Urinary bladder (tissue), 4 donors: ENCODE measurements at regions not wholly inside any gene's neighbourhood (a gene's known extent, or its start where the extent isn't known, plus 50 kb on each side); places are given as distances from the start of the nearest gene placed in this dataset. TPM values are rescaled to one million over a fixed set of nuclear protein-coding genes. Genes with fewer than 3 reads are reported as not detected.

Experiments
- DNase-seq: peaks from one replicate; pipeline ENCODE4 v3.0.0-alpha.2; 2015; ENCODE audit errors: extremely low spot score
- H3K27ac ChIP-seq: one replicate; pipeline ENCODE4 v1.5.1; 2013; ENCODE audit warnings: low read depth, mild to moderate bottlenecking, moderate library complexity
- H3K36me3 ChIP-seq: one replicate; pipeline ENCODE4 v1.6.1; 2013; ENCODE audit warnings: mild to moderate bottlenecking, moderate library complexity; ENCODE audit not compliant: insufficient read depth
- H3K4me1 ChIP-seq: one replicate; pipeline ENCODE4 v1.6.1; 2013; ENCODE audit warnings: mild to moderate bottlenecking, moderate library complexity; ENCODE audit not compliant: insufficient read depth
- H3K4me3 ChIP-seq: one replicate; pipeline ENCODE4 v1.5.1; 2013; ENCODE audit warnings: low read depth, low read length
- WGBS: extraction: QIAGEN DNeasy Blood & Tissue Kit; methylation state at CpG from one replicate; pipeline ENCODE4 v1.1.7; 2013; 5-methylcytosine and 5-hydroxymethylcytosine counted together
- small RNA-seq: library from RNA; depleted of rRNA; stranded (forward); fragments of <200 nt; gene quantifications from one replicate; pipeline ENCODE3, GENCODE V24; 2014
- donor health status: healthy with polysubstance abuse.
- donor health status: healthy.

- Histone ChIP-seq H3K4me1 (no peaks in the 10 kb centered on the region), H3K4me3 (no peak overlapping the region), H3K36me3 (no peaks in the 10 kb centered on the region), H3K27ac (no peak overlapping the region)
- DNase-seq: no peak
Measured at GRCh38 chr18:70385474-70385873, 96.6 kb downstream of the SOCS6 start.

GRCh38 chr18:70384181-70384790 is 95.4 kb downstream of the SOCS6 start:
- no peaks in the 10 kb centered on the region for H3K36me3 ChIP-seq
- H3K4me3 ChIP-seq: no peak overlapping the region
- no peak for DNase-seq
- no peaks in the 10 kb centered on the region for H3K4me1 ChIP-seq
- WGBS: 72% methylated on average over 6 of the region's 6 CpGs
- no peak overlapping the region for H3K27ac ChIP-seq

- DNase-seq: no peak
- no peak overlapping the region for H3K27ac ChIP-seq
- no peaks in the 10 kb centered on the region for H3K4me1 ChIP-seq
- H3K36me3 ChIP-seq: no peaks in the 10 kb centered on the region
- WGBS: 73% methylated on average over 14 of the region's 14 CpGs
- no peak overlapping the region for H3K4me3 ChIP-seq
Measured at GRCh38 chr18:70382992-70383717, 94.3 kb downstream of the SOCS6 start.

- Histone ChIP-seq H3K27ac (no peak overlapping the region), H3K36me3 (no peaks in the 10 kb centered on the region)
- 76% methylated on average over 7 of the region's 7 CpGs for WGBS
Measured at GRCh38 chr18:70382017-70382416, 93.2 kb downstream of the SOCS6 start.

DNA sequence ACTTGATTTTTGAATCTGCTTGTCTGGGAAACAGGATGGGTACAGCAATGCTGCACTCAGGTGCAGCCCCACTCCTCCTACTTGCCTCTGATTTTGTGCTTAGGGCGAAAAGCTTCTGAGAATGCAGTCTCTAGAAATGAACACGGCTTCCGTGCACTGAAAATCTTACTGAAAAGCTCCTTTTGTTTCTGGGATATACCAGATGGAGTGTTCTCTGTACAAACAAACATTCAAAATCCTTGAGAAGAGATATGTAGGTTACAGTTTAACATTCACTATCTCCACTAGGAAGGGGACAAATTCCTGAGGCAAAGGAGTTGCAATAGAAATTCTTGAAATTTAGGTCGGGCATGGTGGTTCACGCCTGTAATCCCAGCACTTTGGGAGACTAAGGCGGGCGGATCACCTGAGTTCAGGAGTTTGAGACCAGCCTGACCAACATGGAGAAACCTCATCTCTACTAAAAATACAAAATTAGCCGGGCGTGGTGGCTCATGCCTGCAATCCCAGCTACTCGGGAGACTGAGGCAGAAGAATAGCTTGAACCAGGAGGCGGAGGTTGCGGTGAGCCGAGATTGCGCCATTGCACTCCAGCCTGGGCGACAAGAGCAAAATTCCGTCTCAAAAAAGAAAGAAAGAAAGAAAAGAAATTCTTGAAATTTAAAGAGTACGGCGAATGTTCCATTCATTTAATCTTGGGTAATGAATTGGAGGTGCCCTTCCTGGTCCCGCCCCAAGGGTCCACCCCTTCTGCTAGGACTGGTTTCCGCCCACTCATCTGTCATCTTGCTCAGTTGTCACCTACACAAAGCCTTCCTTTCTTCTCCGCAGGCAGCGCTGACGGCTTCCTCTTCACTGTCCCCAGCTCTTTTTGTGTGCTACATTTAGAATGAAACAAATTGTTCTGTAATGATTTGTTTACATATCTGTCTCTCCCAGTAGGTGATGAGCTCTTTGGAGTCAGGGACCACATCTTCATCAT is 92.4 kb downstream of the SOCS6 start:
- DNase-seq: no peak
- 77% methylated on average over 23 of the region's 23 CpGs for WGBS
- Histone ChIP-seq H3K4me3 (no peak overlapping the region), H3K36me3 (no peaks in the 10 kb centered on the region), H3K27ac (no peak overlapping the region), H3K4me1 (no peaks in the 10 kb centered on the region)

More at GRCh38 chr18:70382017-70382416, 93.2 kb downstream of the SOCS6 start:
- no peak overlapping the region for H3K4me3 ChIP-seq
- H3K4me1 ChIP-seq: no peaks in the 10 kb centered on the region
- DNase-seq: no peak

Small RNA genes in the stretch of these regions (small RNA-seq; reads per million reads assigned to genes)
- not detected for gene RN7SL795P
